GM18508 (cell line): ENCODE measurements at regions not wholly inside any gene's neighbourhood (a gene's known extent, or its start where the extent isn't known, plus 50 kb on each side); places are given as distances from the start of the nearest gene placed in this dataset.

ENCODE experiments used
- ATAC-seq: cut with Tn5 transposase; IDR thresholded peaks from one replicate; pipeline ENCODE4 v1.9.1; 2021; ENCODE audit warnings: moderate number of reproducible peaks; ENCODE audit not compliant: insufficient read depth, unreplicated experiment

- ATAC-seq, result no peak
Observed at GRCh38 chr12:92007787-92008186, 137.9 kb downstream of the BTG1 start.

GRCh38 chr12:92003701-92004100 lies 141.9 kb downstream of the BTG1 start:
- ATAC-seq, result no peak

GRCh38 chr12:92002673-92003382 lies 142.8 kb downstream of the BTG1 start:
- no peak for ATAC-seq

GRCh38 chr12:92002195-92002649 lies 143.4 kb downstream of the BTG1 start:
- no peak for ATAC-seq

DNA sequence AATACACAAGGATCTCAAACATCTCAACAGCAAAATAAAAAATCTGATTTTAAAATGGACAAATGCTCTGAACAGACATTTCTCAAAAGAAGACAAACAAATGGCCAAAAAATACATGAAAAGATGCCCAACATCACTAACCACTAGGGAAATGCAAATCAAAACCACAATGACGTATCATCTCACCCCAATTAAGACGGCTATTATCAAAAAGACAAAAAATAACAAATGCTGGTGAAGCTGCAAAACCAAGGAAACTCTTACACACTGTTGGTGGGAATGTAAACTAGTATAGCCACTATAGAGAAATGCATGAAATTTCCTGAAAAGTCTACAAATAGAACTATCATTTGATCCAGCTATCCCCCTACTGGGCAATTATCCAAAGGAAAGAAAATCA lies 145.0 kb downstream of the BTG1 start:
- ATAC-seq, result no peak

DNA sequence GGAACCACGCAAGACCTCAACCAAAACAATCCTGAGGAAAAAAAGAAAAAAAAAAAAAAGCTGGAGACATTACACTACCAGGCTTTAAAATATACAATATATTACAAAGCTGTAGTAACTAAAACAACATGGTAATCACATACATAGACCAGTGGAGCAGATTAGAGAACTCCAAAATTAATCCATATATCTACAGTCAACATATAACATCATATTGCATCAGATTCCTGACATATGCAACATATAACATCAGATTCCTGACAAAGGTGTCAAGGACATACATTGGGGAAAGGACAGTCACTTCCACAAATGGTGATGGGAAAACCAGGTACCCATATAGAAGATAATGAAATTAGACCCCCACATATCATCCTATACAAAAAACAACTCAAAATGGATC lies 145.8 kb downstream of the BTG1 start:
- ATAC-seq, result no peak

- no peak for ATAC-seq
Observed at GRCh38 chr12:91998316-91998715, 147.3 kb downstream of the BTG1 start.

DNA sequence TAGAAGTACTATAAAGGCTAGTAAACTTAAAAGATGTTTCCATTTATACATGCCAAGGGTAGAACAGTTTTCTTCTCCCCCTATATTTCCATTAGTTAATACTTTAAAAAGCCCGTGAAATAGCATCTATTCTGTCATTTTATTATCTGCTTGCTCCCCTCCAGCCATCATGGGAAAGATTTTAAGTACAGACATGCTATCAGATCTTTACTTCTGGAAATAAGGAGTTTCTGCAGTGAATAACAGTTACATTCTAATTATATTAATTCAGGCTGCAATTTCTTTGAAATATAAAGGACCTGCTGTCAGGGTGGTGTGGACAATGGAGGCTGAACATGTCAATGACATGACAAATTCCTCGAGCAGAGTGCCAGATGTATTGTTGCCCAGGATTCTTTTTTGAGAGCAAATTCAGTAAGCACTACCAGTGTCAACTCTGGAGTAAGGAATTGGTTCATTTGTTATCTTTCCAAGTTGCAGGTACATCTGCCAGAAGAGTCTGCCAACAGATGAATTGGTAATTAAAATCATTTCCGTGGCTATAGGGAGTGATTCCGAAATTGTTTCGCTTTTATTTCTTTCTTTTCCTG lies 151.3 kb downstream of the BTG1 start:
- ATAC-seq, result no peak

DNA sequence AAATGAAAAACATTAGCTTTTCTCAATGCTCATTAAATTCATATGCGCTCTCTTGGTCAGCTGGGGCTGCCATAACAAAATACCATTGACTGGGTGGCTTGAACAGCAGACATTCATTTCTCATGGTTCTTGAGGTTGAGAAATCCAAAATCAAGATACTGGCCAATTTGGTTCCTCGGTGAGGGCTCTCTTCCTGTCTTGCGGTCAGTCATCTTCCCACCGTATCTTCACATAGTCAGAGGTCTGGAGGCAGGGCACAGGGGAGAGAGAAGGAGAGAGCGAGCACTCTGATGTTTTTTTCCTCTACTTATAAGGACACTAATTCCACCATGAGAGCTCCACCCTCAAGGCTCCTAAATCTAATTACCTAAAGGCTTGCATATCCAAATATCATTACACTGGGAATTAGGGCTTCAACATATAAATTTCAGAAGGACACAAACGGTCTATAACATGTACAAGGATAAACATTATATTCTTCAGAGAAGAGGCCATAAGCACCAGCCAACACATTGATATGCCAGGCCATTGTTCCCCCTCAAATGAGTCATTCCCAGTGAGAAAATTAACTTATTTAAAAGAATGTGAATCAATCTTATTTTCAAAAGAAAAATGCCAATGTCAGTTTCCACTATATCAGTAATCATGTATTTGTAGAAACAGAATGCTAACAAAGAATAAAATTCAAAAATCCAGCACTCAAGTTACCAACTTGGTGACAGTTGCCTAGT lies 152.2 kb downstream of the BTG1 start:
- ATAC-seq, result no peak

GRCh38 chr12:91991399-91992187 lies 154.1 kb downstream of the BTG1 start:
- ATAC-seq, result no peak

- ATAC-seq, result no peak
Observed at GRCh38 chr12:91990525-91990924, 155.1 kb downstream of the BTG1 start.

GRCh38 chr12:91989143-91989542 lies 156.5 kb downstream of the BTG1 start:
- ATAC-seq, result no peak

GRCh38 chr12:91988086-91988923 lies 157.3 kb downstream of the BTG1 start:
- ATAC-seq, result no peak

GRCh38 chr12:91986084-91986483 lies 159.6 kb downstream of the BTG1 start:
- no peak for ATAC-seq

- no peak for ATAC-seq
Observed at GRCh38 chr12:91985002-91985787, 160.5 kb downstream of the BTG1 start.

GRCh38 chr12:91984556-91984955 lies 161.1 kb downstream of the BTG1 start:
- ATAC-seq, result no peak

- ATAC-seq, result no peak
Observed at GRCh38 chr12:91983935-91984334, 161.7 kb downstream of the BTG1 start.

- no peak for ATAC-seq
Observed at GRCh38 chr12:91982946-91983345, 162.7 kb downstream of the BTG1 start.

DNA sequence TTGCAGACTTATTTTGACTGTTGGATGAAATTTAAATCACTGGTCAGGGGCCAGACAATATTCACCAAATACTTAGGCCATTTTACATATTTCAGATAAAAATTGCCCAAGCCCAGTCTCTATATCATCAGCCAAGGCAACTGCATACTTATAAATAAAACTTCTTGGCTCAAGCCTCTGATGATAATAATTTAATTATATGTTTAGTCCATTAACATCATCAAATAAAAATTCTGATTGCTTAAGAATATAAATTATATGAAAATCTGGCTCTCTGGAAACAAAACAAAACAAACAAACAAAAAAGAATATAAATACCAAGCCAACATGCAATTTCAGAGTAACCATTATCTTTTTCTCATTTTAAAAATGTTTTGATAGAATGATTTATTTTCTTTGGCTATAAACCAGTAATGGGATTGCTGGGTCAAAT lies 165.2 kb downstream of the BTG1 start:
- no peak for ATAC-seq
